Endometrium (tissue), 2 donors: ENCODE measurements at regions not wholly inside any gene's neighbourhood (a gene's known extent, or its start where the extent isn't known, plus 50 kb on each side); places are given as distances from the start of the nearest gene placed in this dataset.
"Not testable (repeated sequence)": the region's sequence is repeated elsewhere in the genome, so short reads cannot be mapped to it uniquely, and the experiment has no call there.

Experiments
- FAIRE-seq: peaks from 2 replicates; lab custom pipeline; 2012; peaks lifted over from hg19 to GRCh38; lab: Jason Lieb, UNC
- donor health status: control.
- donor health status: control.

GRCh38 chr17:22265807-22266206 lies 573.5 kb downstream of the KCNJ18 start:
- FAIRE-seq, result no peak

DNA sequence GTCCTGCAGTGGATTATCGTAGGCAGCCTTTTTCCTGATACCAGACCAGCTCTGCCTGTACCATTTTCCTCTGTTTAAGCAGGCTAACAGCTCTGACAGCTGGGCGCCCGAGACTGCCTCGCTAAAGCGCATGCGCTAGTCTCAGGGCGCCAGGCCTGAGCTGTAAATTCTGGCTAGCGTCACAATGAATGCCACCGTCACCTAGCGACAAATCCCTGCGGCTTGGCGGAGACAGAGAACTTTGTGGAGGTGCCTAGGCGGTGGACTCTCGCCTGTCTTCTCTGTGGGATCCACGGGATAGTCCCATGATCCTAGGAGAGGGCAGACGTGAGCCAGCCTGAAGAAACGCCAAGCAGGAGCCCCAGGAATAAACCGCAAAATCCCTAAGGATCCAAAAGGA lies 573.9 kb downstream of the KCNJ18 start:
- FAIRE-seq, result no peak

GRCh38 chr17:22267019-22267418 lies 574.7 kb downstream of the KCNJ18 start:
- FAIRE-seq, result no peak

DNA sequence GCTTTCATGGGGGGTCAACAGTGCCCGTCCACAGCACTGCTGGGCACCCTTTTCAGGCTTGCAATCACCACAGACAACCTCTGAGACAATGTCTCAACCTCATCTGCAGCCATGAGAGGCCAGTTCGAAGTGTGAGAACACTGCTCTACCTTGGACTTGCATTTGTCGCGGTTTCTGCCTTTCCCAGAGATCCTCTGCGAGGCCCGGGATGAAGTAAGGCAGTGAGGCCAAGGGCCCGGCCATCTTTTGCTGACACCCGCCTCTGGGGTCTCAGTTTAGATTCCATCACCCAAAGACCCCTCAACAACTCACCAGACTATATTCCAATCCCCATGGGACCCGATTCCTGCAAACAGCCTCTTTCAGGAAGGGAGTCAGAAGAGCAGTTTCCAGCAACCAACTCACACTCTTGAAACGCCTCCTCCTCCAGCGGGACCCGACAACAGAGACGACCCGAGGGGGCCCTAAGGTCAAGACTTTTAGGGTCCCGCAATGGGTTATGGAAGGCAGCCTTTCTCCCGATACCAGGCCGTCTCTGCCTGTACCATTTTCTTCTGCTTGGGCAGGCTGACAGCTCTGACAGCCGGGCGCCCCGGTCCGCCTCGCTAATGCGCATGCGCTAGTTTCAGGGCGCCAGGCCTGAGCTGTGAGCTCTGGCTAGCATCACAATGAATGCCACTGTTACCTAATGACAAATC lies 576.0 kb downstream of the KCNJ18 start:
- FAIRE-seq, result no peak

- no peak for FAIRE-seq
These were observed 576.5 kb downstream of the KCNJ18 start for GRCh38 chr17:22268912-22269220.

DNA sequence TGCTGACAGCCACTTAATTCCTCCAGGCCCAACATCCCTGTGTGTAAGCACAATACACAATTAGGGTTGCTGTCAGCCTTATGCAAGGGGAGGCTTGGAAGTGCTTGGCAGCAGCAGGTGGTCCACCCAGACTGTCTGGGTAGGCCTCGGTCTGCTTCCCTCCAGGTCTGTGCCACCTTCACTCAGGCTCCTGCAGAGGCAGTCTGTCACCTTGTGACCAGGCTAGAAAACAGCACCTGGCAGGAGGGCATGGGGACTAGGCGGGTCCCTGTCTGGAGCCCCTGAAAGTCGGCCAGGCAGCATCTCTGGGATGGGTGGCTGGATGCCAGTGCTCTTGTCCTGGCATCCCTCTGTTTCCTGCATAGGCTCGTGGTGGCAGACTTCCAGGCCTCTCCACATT lies 578.1 kb downstream of the KCNJ18 start:
- no peak for FAIRE-seq

DNA sequence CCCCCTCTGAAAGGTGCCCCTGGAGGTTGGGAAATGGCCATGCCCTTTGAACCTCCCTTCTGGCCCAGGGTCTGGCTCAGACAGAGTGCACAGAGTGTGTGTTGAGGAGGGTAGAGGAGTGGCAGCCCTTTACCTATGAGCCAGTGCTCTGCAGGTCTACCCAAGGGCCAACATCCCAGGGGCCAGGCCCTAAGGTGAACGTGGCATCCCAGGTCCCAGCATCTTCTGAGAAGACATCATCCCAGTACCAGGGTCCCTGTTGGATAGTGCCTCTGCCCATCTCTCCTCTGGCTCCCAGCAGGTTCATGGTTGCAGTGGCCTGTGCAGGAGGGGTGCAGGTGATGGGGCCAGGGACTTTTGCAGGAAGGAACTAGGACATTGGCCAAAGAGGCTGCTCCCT lies 578.5 kb downstream of the KCNJ18 start:
- not testable (repeated sequence) for FAIRE-seq

DNA sequence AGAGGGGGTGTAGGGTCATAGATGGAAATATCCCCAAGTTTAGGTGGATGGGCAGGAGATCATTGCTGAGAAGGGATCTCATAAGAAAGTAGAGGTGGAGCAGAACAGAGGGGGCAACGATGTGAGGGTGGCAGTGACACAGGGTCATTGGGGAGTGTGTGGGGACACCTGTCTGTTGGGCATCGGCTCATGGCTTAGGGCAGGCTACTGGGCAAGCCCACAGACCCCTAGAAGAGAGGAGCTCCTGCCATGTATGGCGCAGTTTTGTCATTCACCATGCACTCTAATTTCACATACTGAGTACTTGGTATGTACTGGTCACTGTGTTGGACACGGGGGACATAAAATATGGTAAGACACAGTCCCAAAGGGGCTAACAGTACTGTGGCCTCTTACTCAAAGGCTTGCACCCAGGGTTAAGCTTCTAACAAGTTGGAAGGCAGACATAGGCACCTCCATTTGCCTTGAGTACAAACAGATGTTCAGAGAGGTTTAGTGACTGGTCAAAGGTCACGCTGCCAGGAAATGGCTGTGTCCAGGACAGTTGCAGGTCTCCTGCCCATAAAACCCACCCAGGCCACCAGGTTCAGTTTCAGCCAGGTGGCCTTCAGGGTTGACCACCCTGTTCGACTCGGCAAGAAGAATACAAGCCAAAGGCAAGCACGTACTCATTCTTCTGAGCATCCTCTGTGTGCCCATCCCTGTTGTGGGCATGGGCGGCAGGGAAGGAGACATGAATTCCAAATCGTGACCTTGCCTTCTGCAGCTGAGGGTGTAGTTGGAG lies 580.2 kb downstream of the KCNJ18 start:
- FAIRE-seq, result no peak

DNA sequence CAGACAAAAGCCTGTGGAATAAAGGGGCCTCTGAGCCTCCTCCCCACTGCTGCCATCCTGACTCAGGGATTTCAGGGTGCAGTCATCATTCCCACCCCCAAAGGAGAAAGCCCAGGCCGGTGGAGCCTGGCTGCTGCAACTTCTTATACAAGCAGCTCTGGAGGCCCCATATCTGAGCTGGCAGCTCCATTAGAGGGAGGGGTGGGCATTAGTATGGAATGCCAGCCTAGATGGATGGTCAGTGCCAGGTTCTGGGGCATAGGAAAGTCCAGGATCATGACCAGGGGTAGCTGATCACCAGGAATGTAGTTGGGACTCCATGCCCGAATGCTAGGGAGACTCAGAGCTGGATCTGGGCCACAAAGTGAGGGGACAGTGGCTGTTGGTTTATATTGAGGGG lies 581.0 kb downstream of the KCNJ18 start:
- no peak for FAIRE-seq

- FAIRE-seq, result no peak
These were observed 585.3 kb downstream of the KCNJ18 start for GRCh38 chr17:22277595-22277994.

- FAIRE-seq, result no peak
These were observed 586.3 kb downstream of the KCNJ18 start for GRCh38 chr17:22278302-22279275.

DNA sequence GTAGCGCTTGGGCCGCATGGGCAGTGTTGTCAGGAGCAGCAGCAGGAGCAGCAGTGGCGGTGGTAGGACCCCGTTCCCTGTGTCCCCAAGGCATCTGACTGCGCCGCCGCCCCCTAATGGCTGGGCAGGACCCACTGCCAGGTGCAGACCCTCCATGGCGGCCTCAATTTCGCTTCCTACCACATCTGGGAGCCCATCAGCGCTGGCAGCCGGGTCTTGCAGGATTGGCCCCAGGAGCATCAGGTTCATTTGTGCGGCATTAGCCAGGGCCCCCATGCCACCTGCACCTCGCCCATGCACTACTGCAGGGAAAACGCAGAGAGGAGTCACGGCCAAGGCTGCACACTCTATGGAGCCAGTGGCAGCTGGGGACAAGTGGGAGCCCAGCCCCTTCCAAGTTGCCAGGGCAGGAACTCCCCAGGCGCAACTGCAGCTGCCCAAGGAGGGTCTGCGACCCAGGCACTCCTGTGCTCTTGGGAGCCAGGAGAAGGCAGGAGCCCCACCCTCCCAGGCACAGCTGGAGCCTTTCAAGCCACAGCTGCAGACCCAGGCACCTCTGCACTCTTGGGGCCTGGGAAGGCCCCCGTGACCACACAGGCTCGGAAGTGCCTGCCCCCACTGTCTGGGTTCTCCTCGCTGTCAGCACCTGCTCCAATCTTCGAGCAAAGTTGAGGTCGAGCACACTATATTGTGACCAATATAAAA lies 594.2 kb downstream of the KCNJ18 start:
- FAIRE-seq, result no peak

DNA sequence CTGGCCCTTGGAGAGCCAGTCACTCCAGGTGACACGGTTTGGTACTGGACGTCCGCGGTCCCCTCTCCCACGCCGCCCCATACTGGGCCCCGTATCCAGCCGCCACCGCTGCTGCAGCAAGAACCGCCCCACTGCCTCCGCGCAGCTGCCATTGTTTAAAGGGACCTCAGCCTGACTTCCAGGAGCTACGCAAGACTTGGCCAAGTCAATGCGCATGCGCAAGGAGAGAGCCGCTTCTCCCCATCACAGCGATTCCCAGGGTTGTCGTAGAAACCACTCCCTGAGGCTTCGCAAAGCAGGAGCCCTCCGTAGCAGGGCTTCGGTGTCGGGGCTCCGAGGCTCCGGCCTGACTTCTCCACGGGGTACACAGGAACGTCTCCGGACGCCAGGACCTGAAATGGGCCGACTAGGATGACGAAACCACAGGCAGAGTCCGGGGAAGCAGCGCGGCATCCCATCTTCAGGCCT lies 606.2 kb downstream of the KCNJ18 start:
- not testable (repeated sequence) for FAIRE-seq

GRCh38 chr17:22300177-22300576 lies 607.9 kb downstream of the KCNJ18 start:
- no peak for FAIRE-seq

- no peak for FAIRE-seq
These were observed 608.5 kb downstream of the KCNJ18 start for GRCh38 chr17:22300731-22301352.

DNA sequence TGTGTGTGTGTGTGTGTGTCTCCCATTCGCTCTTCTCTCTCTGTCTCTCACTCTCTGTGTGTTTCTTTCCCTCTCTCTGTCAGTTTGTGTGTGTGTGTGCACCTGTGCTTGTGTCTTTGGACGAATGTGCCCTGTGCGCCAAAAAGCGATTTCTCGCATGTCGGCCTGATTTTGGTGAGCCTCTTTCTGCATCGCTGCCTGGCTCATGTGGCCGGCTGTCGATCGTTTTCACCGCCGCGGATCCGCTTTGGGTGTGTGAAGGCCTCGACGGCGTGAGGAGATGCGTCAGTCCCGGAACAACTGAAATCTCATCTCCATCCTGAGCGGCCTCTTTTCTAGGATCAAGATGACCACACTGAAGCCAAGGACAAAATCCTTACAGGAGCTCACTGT lies 609.0 kb downstream of the KCNJ18 start:
- no peak for FAIRE-seq

DNA sequence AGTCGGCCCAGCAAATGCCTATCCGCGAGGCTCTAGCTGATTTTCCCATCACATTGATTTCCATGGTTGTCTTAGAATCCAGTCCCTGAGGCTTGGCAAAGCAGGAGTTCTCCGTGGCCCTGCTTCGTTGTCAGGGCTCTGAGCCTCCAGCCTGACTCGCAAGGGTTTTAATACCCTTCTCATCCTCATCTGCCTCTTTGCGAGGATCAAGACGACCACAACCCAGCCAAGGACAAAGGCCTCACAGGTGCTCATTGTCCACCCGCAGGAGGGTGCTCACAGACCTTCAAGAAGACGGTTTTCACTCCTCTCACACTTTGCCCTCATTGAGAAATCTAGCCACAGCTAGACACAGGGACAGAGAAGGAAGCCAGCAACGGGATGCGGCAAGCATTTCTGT lies 610.8 kb downstream of the KCNJ18 start:
- FAIRE-seq, result no peak

- FAIRE-seq, result no peak
These were observed 611.5 kb downstream of the KCNJ18 start for GRCh38 chr17:22303865-22304264.

DNA sequence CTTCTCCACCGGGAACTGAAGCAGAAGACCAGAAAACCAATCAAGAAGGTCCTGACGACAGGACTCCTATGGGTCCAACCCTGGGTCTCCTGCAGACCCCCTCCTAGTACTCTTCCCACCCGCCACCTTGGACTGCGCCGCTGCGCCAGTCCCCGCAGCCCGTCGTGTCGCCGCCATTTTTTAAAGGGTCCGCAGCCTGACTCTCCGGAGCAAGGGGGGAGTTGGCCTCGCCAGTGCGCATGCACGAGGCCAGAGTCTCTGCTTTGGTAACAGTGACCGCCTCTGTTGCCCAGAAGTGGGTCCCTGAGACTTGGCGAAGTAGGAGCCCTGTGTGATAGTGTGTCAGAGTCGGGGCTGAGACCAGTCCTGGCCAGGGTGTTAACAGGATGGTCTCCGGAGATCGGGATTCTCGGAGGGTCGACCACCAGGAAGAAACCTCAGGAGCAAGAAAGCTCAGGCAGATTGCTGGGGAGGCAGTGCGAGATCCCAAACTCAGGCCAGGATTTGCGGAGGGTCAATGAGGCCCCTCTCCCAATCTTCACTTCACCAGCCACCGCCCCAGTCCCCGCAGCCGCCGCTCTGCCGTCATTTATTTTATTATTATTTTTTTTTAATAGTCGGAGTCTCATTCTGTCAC lies 612.5 kb downstream of the KCNJ18 start:
- FAIRE-seq, result no peak

DNA sequence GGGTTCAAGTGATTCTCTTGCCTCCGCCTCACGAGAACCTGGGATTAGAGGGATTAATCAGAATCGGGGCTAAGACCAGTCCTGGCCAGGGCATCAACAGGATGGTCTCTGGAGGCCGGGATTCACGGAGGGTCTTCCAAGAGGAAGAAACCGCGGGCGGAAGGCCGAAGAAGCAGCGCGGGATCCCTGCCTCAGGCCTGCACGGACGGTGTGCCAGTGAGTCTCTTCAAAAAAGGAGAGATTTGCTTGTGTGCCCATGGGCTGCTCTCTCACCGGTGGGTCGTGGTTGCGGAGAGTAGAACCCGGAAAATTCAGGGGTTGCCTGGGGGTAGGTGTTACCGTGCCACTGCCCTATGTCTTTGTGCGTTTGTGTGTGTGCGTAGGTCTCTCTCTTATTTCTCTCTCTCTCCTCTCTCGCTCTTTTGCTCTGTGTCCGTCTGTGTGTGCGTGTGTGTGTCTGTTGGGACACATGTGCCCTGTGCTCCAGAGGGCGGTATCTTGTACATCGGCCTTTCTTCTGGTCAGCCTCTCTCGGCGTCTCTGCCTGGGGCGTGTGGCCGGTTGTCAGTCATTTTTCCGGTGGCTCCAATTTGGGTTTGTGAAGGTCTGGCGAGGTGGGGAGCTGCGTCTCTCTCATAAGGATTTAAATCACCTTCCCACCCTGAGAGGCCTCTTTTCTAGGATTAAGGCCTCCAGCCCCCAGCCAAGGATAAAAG lies 613.2 kb downstream of the KCNJ18 start:
- no peak for FAIRE-seq
